CD14-positive monocyte (primary cell): ENCODE measurements at regions not wholly inside any gene's neighbourhood (a gene's known extent, or its start where the extent isn't known, plus 50 kb on each side); places are given as distances from the start of the nearest gene placed in this dataset.

ENCODE experiments used
- DNase-seq, 3 donors: peaks; one replicate each; pipeline ENCODE4 v3.0.0-alpha.2; 2011 to 2022
- H2AFZ ChIP-seq: 2 replicates; pipeline ENCODE4 v1.6.0; 2012; ENCODE audit warnings: mild to moderate bottlenecking, low read depth, low read length, inconsistent platforms; ENCODE audit not compliant: insufficient read depth, poor library complexity, severe bottlenecking
- H3K27ac ChIP-seq, 2 donors: 1 replicate in 1 of 2; 2 replicates in 1 of 2; pipeline ENCODE4 v1.5.1; 2012 to 2013; ENCODE audit warnings: low read length in 2 of 2, control low read depth in 1 of 2, inconsistent platforms in 1 of 2, low read depth in 1 of 2, mild to moderate bottlenecking in 1 of 2
- H3K27me3 ChIP-seq, 2 donors: one replicate each; pipeline versions ENCODE4 v1.6.0 to v1.6.1; 2011 to 2013; ENCODE audit warnings: low read length in 2 of 2; ENCODE audit not compliant: control insufficient read depth in 2 of 2, insufficient read depth in 2 of 2
- H3K36me3 ChIP-seq, 2 donors: replicated peaks in 1 of 2; 1 replicate in 1 of 2; 2 replicates in 1 of 2; pipeline versions ENCODE4 v1.5.1 to v1.6.1; 2012 to 2013; ENCODE audit warnings: low read length in 2 of 2, control low read depth in 1 of 2, inconsistent platforms in 1 of 2, mild to moderate bottlenecking in 1 of 2; ENCODE audit not compliant: insufficient read depth in 2 of 2, control insufficient read depth in 1 of 2
- H3K4me1 ChIP-seq, 2 donors: 1 replicate in 1 of 2; 2 replicates in 1 of 2; pipeline versions ENCODE4 v1.5.1 to v1.6.1; 2012 to 2013; ENCODE audit warnings: low read length in 2 of 2, control low read depth in 1 of 2, inconsistent platforms in 1 of 2, mild to moderate bottlenecking in 1 of 2, moderate library complexity in 1 of 2; ENCODE audit not compliant: insufficient read depth in 2 of 2, control insufficient read depth in 1 of 2
- H3K4me2 ChIP-seq: replicated peaks from 2 replicates; pipeline ENCODE3; 2012; ENCODE audit warnings: low read length, moderate library complexity, mild to moderate bottlenecking; ENCODE audit not compliant: poor library complexity, severe bottlenecking; ENCODE audit errors: extremely low read depth
- H3K4me3 ChIP-seq, 3 experiments: fragments of 200-600 bp in 1 of 3; sonication (generic) in 1 of 3; replicated peaks in 1 of 3; 1 replicate in 2 of 3; 2 replicates in 1 of 3; pipeline ENCODE4 v1.5.1; 2011 to 2013; ENCODE audit warnings: low read length in 3 of 3, mild to moderate bottlenecking in 3 of 3, control low read depth in 2 of 3, low read depth in 2 of 3, inconsistent platforms in 1 of 3, moderate library complexity in 1 of 3
- H3K79me2 ChIP-seq: 2 replicates; pipeline ENCODE4 v1.6.0; 2012; ENCODE audit warnings: mild to moderate bottlenecking, control low read depth, inconsistent platforms, low read length, moderate library complexity; ENCODE audit not compliant: insufficient read depth
- H3K9ac ChIP-seq: 2 replicates; pipeline ENCODE4 v1.6.0; 2017; ENCODE audit warnings: low read length, mild to moderate bottlenecking; ENCODE audit not compliant: insufficient read depth, poor library complexity, severe bottlenecking
- H3K9me3 ChIP-seq, 2 donors: replicated peaks in 1 of 2; 1 replicate in 1 of 2; 2 replicates in 1 of 2; pipeline versions ENCODE4 v1.5.1 to v1.6.1; 2012 to 2013; ENCODE audit warnings: low read length in 2 of 2, control low read depth in 1 of 2; ENCODE audit not compliant: control insufficient read depth in 1 of 2, insufficient read depth in 1 of 2
- H4K20me1 ChIP-seq: 2 replicates; pipeline ENCODE4 v1.6.0; 2012; ENCODE audit warnings: mild to moderate bottlenecking, low read length, control low read depth, moderate library complexity; ENCODE audit not compliant: insufficient read depth
- H3K27ac Mint-ChIP-seq, 7 donors: one replicate each; pipeline ENCODE4 v1.8.0; 2020; ENCODE audit warnings: mild to moderate bottlenecking in 7 of 7, mixed read lengths in 7 of 7, moderate library complexity in 6 of 7, inconsistent platforms in 2 of 7
- H3K27me3 Mint-ChIP-seq, 3 donors: one replicate each; pipeline ENCODE4 v1.8.0; 2021 to 2022; ENCODE audit warnings: low read depth in 3 of 3, mild to moderate bottlenecking in 3 of 3, mixed read lengths in 3 of 3, moderate library complexity in 3 of 3, inconsistent platforms in 1 of 3
- H3K36me3 Mint-ChIP-seq, 2 donors: one replicate each; pipeline ENCODE4 v1.8.0; 2020; ENCODE audit warnings: mixed read lengths in 2 of 2, inconsistent platforms in 1 of 2, mild to moderate bottlenecking in 1 of 2
- H3K4me1 Mint-ChIP-seq: one replicate; pipeline ENCODE4 v1.8.0; 2020; ENCODE audit warnings: mild to moderate bottlenecking, mixed read lengths
- H3K4me3 Mint-ChIP-seq, 2 donors: one replicate each; pipeline ENCODE4 v1.8.0; 2020; ENCODE audit warnings: mild to moderate bottlenecking in 2 of 2, mixed read lengths in 2 of 2, moderate library complexity in 1 of 2
- H3K9me3 Mint-ChIP-seq, 7 donors: one replicate each; pipeline ENCODE4 v1.8.0; 2020 to 2022; ENCODE audit warnings: mixed read lengths in 7 of 7, mild to moderate bottlenecking in 6 of 7, moderate library complexity in 6 of 7, inconsistent platforms in 2 of 7
- WGBS: methylation state at CpG from one replicate; pipeline ENCODE4 v1.1.5; 2013; ENCODE audit warnings: missing lambda C conversion rate; ENCODE audit not compliant: insufficient coverage; 5-methylcytosine and 5-hydroxymethylcytosine counted together
- intact Hi-C, 2 donors: fragments of 100-400 bp; cut with micrococcal nuclease; formaldehyde crosslinking; loops; one replicate each; pipeline versions ENCODE4 v1.15.0 to v1.15.1; 2023
- TF ChIP-seq, protein P1 (sequence below): fragments of 200-600 bp; IDR thresholded peaks from one replicate; pipeline ENCODE4 v1.8.0; 2022; ENCODE audit warnings: antibody characterized with exemption, mild to moderate bottlenecking

DNA sequence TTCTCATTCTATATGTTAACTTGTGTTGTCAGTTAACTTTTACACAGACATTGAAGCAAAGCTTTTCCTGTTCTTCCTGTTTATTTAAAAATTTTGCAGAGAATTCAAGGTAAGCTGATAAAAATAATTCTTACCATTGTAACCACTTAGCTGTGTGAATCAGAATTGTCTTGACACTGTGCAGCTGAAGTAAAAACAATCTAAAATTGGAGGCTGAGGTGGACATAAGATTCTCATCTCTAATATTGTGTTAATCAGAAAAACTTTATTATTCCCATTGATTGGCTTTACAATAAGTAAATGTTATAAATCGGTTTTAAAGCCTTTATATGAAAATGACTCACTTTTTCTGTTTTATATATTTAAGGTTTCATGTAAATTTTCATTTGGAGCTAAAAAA, 240.3 kb upstream of the PLEKHG7 start:
- H3K4me3 ChIP-seq, result no peak overlapping the region
- no peaks in the 10 kb centered on the region for H3K36me3 ChIP-seq
- intact Hi-C loops, result no loop called here
- no peaks in the 10 kb centered on the region for H3K27me3 ChIP-seq
- peaks cover 0 to 5% (median 1%) of the 10 kb centered on the region in 3 donors for H3K27me3 Mint-ChIP-seq
- H3K4me2 ChIP-seq, result no peak overlapping the region
- H3K27ac ChIP-seq, result no peak overlapping the region
- no peaks in the 10 kb centered on the region for H3K79me2 ChIP-seq
- peak overlapping the region; percentile 34 for H2AFZ ChIP-seq
- TF ChIP-seq, protein P1, sequence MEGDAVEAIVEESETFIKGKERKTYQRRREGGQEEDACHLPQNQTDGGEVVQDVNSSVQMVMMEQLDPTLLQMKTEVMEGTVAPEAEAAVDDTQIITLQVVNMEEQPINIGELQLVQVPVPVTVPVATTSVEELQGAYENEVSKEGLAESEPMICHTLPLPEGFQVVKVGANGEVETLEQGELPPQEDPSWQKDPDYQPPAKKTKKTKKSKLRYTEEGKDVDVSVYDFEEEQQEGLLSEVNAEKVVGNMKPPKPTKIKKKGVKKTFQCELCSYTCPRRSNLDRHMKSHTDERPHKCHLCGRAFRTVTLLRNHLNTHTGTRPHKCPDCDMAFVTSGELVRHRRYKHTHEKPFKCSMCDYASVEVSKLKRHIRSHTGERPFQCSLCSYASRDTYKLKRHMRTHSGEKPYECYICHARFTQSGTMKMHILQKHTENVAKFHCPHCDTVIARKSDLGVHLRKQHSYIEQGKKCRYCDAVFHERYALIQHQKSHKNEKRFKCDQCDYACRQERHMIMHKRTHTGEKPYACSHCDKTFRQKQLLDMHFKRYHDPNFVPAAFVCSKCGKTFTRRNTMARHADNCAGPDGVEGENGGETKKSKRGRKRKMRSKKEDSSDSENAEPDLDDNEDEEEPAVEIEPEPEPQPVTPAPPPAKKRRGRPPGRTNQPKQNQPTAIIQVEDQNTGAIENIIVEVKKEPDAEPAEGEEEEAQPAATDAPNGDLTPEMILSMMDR, result no peak
- no peak overlapping the region for H3K27ac Mint-ChIP-seq
- H3K4me1 Mint-ChIP-seq, result peaks cover 20% of the 10 kb centered on the region
- H3K9me3 Mint-ChIP-seq, result peaks cover 0 to 3% (median 0%) of the 10 kb centered on the region in 7 donors
- no peak overlapping the region for H3K9ac ChIP-seq
- no peaks in the 10 kb centered on the region for H3K36me3 Mint-ChIP-seq
- no peak overlapping the region for H3K4me3 Mint-ChIP-seq
- no peaks in the 10 kb centered on the region for H3K9me3 ChIP-seq
- no peak for DNase-seq
- no peaks in the 10 kb centered on the region for H4K20me1 ChIP-seq
- peaks cover 11 to 22% of the 10 kb centered on the region in 2 donors for H3K4me1 ChIP-seq
- no CpG with 5 or more reads among the region's 1 CpG for WGBS

DNA sequence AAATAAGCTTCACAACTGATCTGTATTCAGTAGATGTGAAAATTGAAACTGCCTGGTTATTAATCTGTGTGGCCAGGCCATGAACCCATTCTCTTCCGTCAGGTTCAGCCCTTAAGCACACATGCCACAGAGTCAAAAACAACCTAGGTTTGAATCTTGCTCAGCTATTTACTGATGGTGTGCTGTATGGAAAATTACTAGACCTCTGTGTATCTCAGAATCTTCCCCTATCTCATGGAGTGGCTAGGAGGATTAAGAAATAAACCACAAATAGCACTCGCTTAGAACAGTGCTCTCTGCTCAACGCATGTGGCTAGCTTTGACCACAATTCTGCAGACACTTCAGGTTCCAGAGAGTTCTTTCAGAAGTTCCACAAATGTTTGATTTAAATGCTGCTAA, 240.7 kb upstream of the PLEKHG7 start:
- H3K27ac Mint-ChIP-seq, result peak overlapping the region in 1 of 7 donors; percentile 28
- DNase-seq, result peak in 1 of 3 donors; percentile 20
- H3K9me3 ChIP-seq, result no peaks in the 10 kb centered on the region
- TF ChIP-seq, protein P1, result no peak
- H3K79me2 ChIP-seq, result no peaks in the 10 kb centered on the region
- no peak overlapping the region for H3K4me2 ChIP-seq
- WGBS, result no CpG with 5 or more reads among the region's 3 CpGs
- H3K36me3 Mint-ChIP-seq, result no peaks in the 10 kb centered on the region
- no peak overlapping the region for H3K4me3 ChIP-seq
- no peak overlapping the region for H3K4me3 Mint-ChIP-seq
- peak overlapping the region; percentile 34 for H2AFZ ChIP-seq
- peaks cover 0 to 3% (median 0%) of the 10 kb centered on the region in 7 donors for H3K9me3 Mint-ChIP-seq
- H3K4me1 ChIP-seq, result peaks cover 11 to 22% of the 10 kb centered on the region in 2 donors
- no peaks in the 10 kb centered on the region for H4K20me1 ChIP-seq
- peaks cover 0 to 5% (median 3%) of the 10 kb centered on the region in 3 donors for H3K27me3 Mint-ChIP-seq
- no peak overlapping the region for H3K27ac ChIP-seq
- no peaks in the 10 kb centered on the region for H3K36me3 ChIP-seq
- H3K9ac ChIP-seq, result no peak overlapping the region
- no peaks in the 10 kb centered on the region for H3K27me3 ChIP-seq
- intact Hi-C loops, result no loop called here
- peaks cover 20% of the 10 kb centered on the region for H3K4me1 Mint-ChIP-seq
